CD4-positive, alpha-beta T cell (primary cell): ENCODE measurements at regions not wholly inside any gene's neighbourhood (a gene's known extent, or its start where the extent isn't known, plus 50 kb on each side); places are given as distances from the start of the nearest gene placed in this dataset.

Source experiments
- ATAC-seq: fragments of 200-7000 bp; cut with Tn5 transposase; one replicate; pipeline ENCODE4 v1.10.0; 2022; ENCODE audit warnings: mild to moderate bottlenecking; ENCODE audit not compliant: poor library complexity
- CTCF ChIA-PET: fragments of 350-600 bp; sonication (Branson Sonifier 250); formaldehyde crosslinking; loops from one replicate; lab custom pipeline; 2021; ENCODE audit warnings: antibody characterized with exemption, inconsistent platforms; lab: Charles Lee
- POLR2A ChIA-PET: fragments of 350-600 bp; sonication (Branson Sonifier 250); formaldehyde crosslinking; loops from one replicate; lab custom pipeline; 2021; ENCODE audit warnings: antibody characterized with exemption, inconsistent platforms; lab: Charles Lee
- DNase-seq, 14 experiments: peaks; one replicate each; pipeline ENCODE4 v3.0.0-alpha.2; 2013 to 2020; ENCODE audit warnings: mixed read lengths in 2 of 14
- H3K27ac ChIP-seq, 2 donors: one replicate each; pipeline versions ENCODE4 v1.5.1 to v1.7.0; 2013; ENCODE audit warnings: low read length in 2 of 2, low read depth in 1 of 2, mild to moderate bottlenecking in 1 of 2
- H3K27me3 ChIP-seq, 2 experiments: 1 replicate in 1 of 2; 2 replicates in 1 of 2; pipeline versions ENCODE4 v1.6.1 to v1.7.0; 2013; ENCODE audit warnings: low read length in 2 of 2, control low read depth in 1 of 2, mild to moderate bottlenecking in 1 of 2, moderate library complexity in 1 of 2; ENCODE audit not compliant: insufficient read depth in 2 of 2, control insufficient read depth in 1 of 2
- H3K36me3 ChIP-seq: one replicate; pipeline ENCODE4 v1.6.1; 2013; ENCODE audit warnings: low read length, control low read depth; ENCODE audit not compliant: insufficient read depth
- H3K4me1 ChIP-seq: one replicate; pipeline ENCODE4 v1.6.1; 2013; ENCODE audit warnings: low read length, control low read depth; ENCODE audit not compliant: insufficient read depth
- H3K4me3 ChIP-seq: one replicate; pipeline ENCODE4 v1.5.1; 2013; ENCODE audit warnings: mild to moderate bottlenecking, low read length, moderate library complexity
- H3K9me3 ChIP-seq, 2 experiments: 1 replicate in 1 of 2; 2 replicates in 1 of 2; pipeline versions ENCODE4 v1.6.1 to v1.7.0; 2013; ENCODE audit warnings: low read length in 2 of 2, mild to moderate bottlenecking in 2 of 2, control low read depth in 1 of 2, moderate library complexity in 1 of 2; ENCODE audit not compliant: control insufficient read depth in 1 of 2, insufficient read depth in 1 of 2
- H3K27ac Mint-ChIP-seq: one replicate; pipeline ENCODE4 v1.8.0; 2020; ENCODE audit warnings: mixed read lengths
- H3K27me3 Mint-ChIP-seq: one replicate; pipeline ENCODE4 v1.8.0; 2021; ENCODE audit warnings: mixed read lengths
- H3K36me3 Mint-ChIP-seq: one replicate; pipeline ENCODE4 v1.8.0; 2021; ENCODE audit warnings: low read depth, mixed read lengths
- H3K4me1 Mint-ChIP-seq: one replicate; pipeline ENCODE4 v1.8.0; 2021; ENCODE audit warnings: low read depth, mixed read lengths
- H3K4me3 Mint-ChIP-seq: one replicate; pipeline ENCODE4 v1.8.0; 2020; ENCODE audit warnings: mild to moderate bottlenecking, mixed read lengths
- H3K9me3 Mint-ChIP-seq: one replicate; pipeline ENCODE4 v1.8.0; 2020; ENCODE audit warnings: mixed read lengths
- CTCF ChIP-seq: fragments of 200-600 bp; IDR thresholded peaks from one replicate; pipeline ENCODE4 v1.8.0; 2022; ENCODE audit warnings: antibody characterized with exemption, mild to moderate bottlenecking
- intact Hi-C, 2 experiments: fragments of 100-400 bp; cut with DNase I in 1 of 2; cut with micrococcal nuclease in 1 of 2; formaldehyde crosslinking; loops; one replicate each; pipeline versions ENCODE4 v1.15.1 to v1.9.0; 2023 to 2025; cut with DNase I, micrococcal nuclease

- intact Hi-C loops: no loop called here
- Histone ChIP-seq H3K9me3 (no peaks in the 10 kb centered on the region), H3K4me1 (no peaks in the 10 kb centered on the region), H3K4me3 (no peak overlapping the region), H3K36me3 (no peaks in the 10 kb centered on the region), H3K27ac (no peak overlapping the region), H3K27me3 (no peaks in the 10 kb centered on the region)
- Mint-ChIP-seq H3K4me1 (no peaks in the 10 kb centered on the region), H3K36me3 (no peaks in the 10 kb centered on the region), H3K27ac (no peak overlapping the region), H3K9me3 (no peaks in the 10 kb centered on the region), H3K27me3 (no peaks in the 10 kb centered on the region), H3K4me3 (no peak overlapping the region)
- CTCF ChIA-PET: no interaction called here
- DNase-seq: no peak
- POLR2A ChIA-PET: no interaction called here
- no peak for ATAC-seq
- no peak for TF ChIP-seq CTCF
Measured at GRCh38 chr6:100979267-100979666, 98.1 kb upstream of the ASCC3 start.

- Mint-ChIP-seq H3K27me3 (no peaks in the 10 kb centered on the region), H3K4me3 (no peak overlapping the region), H3K9me3 (no peaks in the 10 kb centered on the region), H3K36me3 (no peaks in the 10 kb centered on the region), H3K4me1 (no peaks in the 10 kb centered on the region), H3K27ac (no peak overlapping the region)
- no peak overlapping the region for H3K27ac ChIP-seq
- no peaks in the 10 kb centered on the region for H3K4me1 ChIP-seq
- intact Hi-C loops: no loop called here
- ATAC-seq (no peak), DNase-seq (no peak)
- peaks cover 0 to 4% of the 10 kb centered on the region in 2 experiments for H3K9me3 ChIP-seq
- CTCF ChIA-PET: no interaction called here
- TF ChIP-seq CTCF: no peak
- no peak overlapping the region for H3K4me3 ChIP-seq
- POLR2A ChIA-PET: no interaction called here
- H3K36me3 ChIP-seq: no peaks in the 10 kb centered on the region
- H3K27me3 ChIP-seq: no peaks in the 10 kb centered on the region
Measured at GRCh38 chr6:100980949-100981348, 99.8 kb upstream of the ASCC3 start.

- ATAC-seq (no peak), DNase-seq (no peak)
- Mint-ChIP-seq H3K27me3 (no peaks in the 10 kb centered on the region), H3K4me1 (no peaks in the 10 kb centered on the region), H3K27ac (no peak overlapping the region), H3K9me3 (no peaks in the 10 kb centered on the region), H3K4me3 (no peak overlapping the region), H3K36me3 (no peaks in the 10 kb centered on the region)
- Histone ChIP-seq H3K27ac (no peak overlapping the region), H3K36me3 (no peaks in the 10 kb centered on the region), H3K27me3 (no peaks in the 10 kb centered on the region), H3K9me3 (peaks cover 0 to 4% of the 10 kb centered on the region in 2 experiments), H3K4me3 (no peak overlapping the region), H3K4me1 (no peaks in the 10 kb centered on the region)
- intact Hi-C loops: no loop called here
- TF ChIP-seq CTCF: no peak
- ChIA-PET POLR2A (no interaction called here), CTCF (no interaction called here)
Measured at GRCh38 chr6:100986921-100987320, 105.8 kb upstream of the ASCC3 start.
